HEK293 (cell line): ENCODE measurements at regions not wholly inside any gene's neighbourhood (a gene's known extent, or its start where the extent isn't known, plus 50 kb on each side); places are given as distances from the start of the nearest gene placed in this dataset.

Experiments
- CTCF ChIP-seq: fragments of 450-650 bp; formaldehyde crosslinking; IDR thresholded peaks from 2 replicates; pipeline ENCODE4 v1.5.1; 2016; ENCODE audit warnings: missing biosample characterization, missing genetic modification characterization
- ZNF214 ChIP-seq: fragments of 450-650 bp; formaldehyde crosslinking; IDR thresholded peaks from 2 replicates; pipeline ENCODE4 v1.5.1; 2017; ENCODE audit warnings: missing biosample characterization, mild to moderate bottlenecking, missing genetic modification characterization, borderline replicate concordance
- ZNF701 ChIP-seq: fragments of 450-650 bp; formaldehyde crosslinking; IDR thresholded peaks from 2 replicates; pipeline ENCODE4 v1.5.1; 2016; ENCODE audit warnings: missing biosample characterization, missing genetic modification characterization

GRCh38 chr6:87829622-87830121 lies 127.6 kb upstream of the AKIRIN2 start:
- TF ChIP-seq ZNF214 (tag by site-specific recombination) (no peak), CTCF (tag by site-specific recombination) (no peak), ZNF701 (tag by site-specific recombination) (no peak)
